K562 (cell line): ENCODE measurements at regions not wholly inside any gene's neighbourhood (a gene's known extent, or its start where the extent isn't known, plus 50 kb on each side); places are given as distances from the start of the nearest gene placed in this dataset.

Experiments
- ATAC-seq: fragments of 200-7000 bp; cut with Tn5 transposase; 3 replicates; pipeline ENCODE4 v1.9.1; 2020; ENCODE audit warnings: moderate library complexity
- BruUV-seq: library from RNA; stranded (reverse); fragments of 400-500 nt; replicated peaks from 2 replicates; lab custom pipeline; 2021; lab: Mats Ljungman, UMichigan
- CTCF ChIA-PET: fragments of 300-600 bp; formaldehyde crosslinking; extraction: SDS; loops from one replicate; lab custom pipeline; 2021; ENCODE audit warnings: low intra/inter-chr PET ratio; lab: Yijun Ruan, JAX
- POLR2A ChIA-PET: fragments of 300-600, 350-650 bp; sonication (Branson Sonifier 250); formaldehyde crosslinking; extraction: SDS; loops from one replicate; lab custom pipeline; 2021; ENCODE audit warnings: antibody characterized with exemption, inconsistent platforms; lab: Yijun Ruan, JAX
- DNase-seq, 4 experiments: peaks; one replicate each; pipeline versions ENCODE4 v3.0.0 to v3.0.0-alpha.2; 2011 to 2018; ENCODE audit warnings: low spot score in 3 of 4, mixed read lengths in 3 of 4; ENCODE audit errors: extremely low read depth in 1 of 4
- FAIRE-seq: peaks from 2 replicates; lab custom pipeline; 2011; peaks lifted over from hg19 to GRCh38; lab: Jason Lieb, UNC
- H2AFZ ChIP-seq: 2 replicates; pipeline ENCODE4 v1.6.0; 2011; ENCODE audit warnings: low read depth, low read length, control low read depth, inconsistent platforms
- H3K27ac ChIP-seq: fragments of 200-600 bp; 3 replicates; pipeline ENCODE4 v1.8.0; 2011; ENCODE audit warnings: low read depth, mild to moderate bottlenecking, control low read depth, inconsistent platforms, low read length, moderate library complexity, mixed read lengths; ENCODE audit errors: extremely low read depth
- H3K27me3 ChIP-seq, 2 experiments: fragments of 300-600 bp in 1 of 2; 2 replicates in 1 of 2; 3 replicates in 1 of 2; pipeline versions ENCODE4 v1.6.0 to v1.8.0; 2011; ENCODE audit warnings: inconsistent platforms in 2 of 2, low read length in 2 of 2, mild to moderate bottlenecking in 1 of 2, mixed read lengths in 1 of 2, moderate library complexity in 1 of 2; ENCODE audit not compliant: control insufficient read depth in 2 of 2, insufficient read depth in 2 of 2
- H3K36me3 ChIP-seq: fragments of 300-600 bp; 3 replicates; pipeline ENCODE4 v1.8.0; 2011; ENCODE audit warnings: mild to moderate bottlenecking, low read length, inconsistent platforms; ENCODE audit not compliant: control insufficient read depth, insufficient read depth
- H3K4me1 ChIP-seq, 2 experiments: fragments of 200-600 bp in 1 of 2; replicated peaks in 1 of 2; 2 replicates in 1 of 2; 3 replicates in 1 of 2; pipeline versions ENCODE4 v1.5.1 to v1.8.0; 2011; ENCODE audit warnings: inconsistent platforms in 2 of 2, low read length in 2 of 2, mild to moderate bottlenecking in 1 of 2, mixed read lengths in 1 of 2, moderate library complexity in 1 of 2; ENCODE audit not compliant: control insufficient read depth in 2 of 2, insufficient read depth in 2 of 2
- H3K4me2 ChIP-seq: 2 replicates; pipeline ENCODE4 v1.6.1; 2011; ENCODE audit warnings: low read length, control low read depth, inconsistent platforms, mixed read lengths; ENCODE audit not compliant: insufficient read depth
- H3K4me3 ChIP-seq: fragments of 200-600 bp; sonication (generic), shearing (Covaris generic); 2 replicates; pipeline ENCODE4 v1.5.1; 2016; ENCODE audit warnings: control low read depth, inconsistent platforms
- H3K79me2 ChIP-seq: fragments of 200-600 bp; 3 replicates; pipeline ENCODE4 v1.8.0; 2011; ENCODE audit warnings: low read length, inconsistent platforms; ENCODE audit not compliant: control insufficient read depth, insufficient read depth
- H3K9ac ChIP-seq, 2 experiments: 2 replicates each; pipeline versions ENCODE4 v1.6.0 to v1.6.1; 2011; ENCODE audit warnings: low read depth in 2 of 2, low read length in 2 of 2, control low read depth in 1 of 2, inconsistent platforms in 1 of 2, mild to moderate bottlenecking in 1 of 2, mixed read lengths in 1 of 2; ENCODE audit not compliant: insufficient read depth in 1 of 2
- H3K9me1 ChIP-seq: one replicate; pipeline ENCODE4 v1.6.0; 2011; ENCODE audit warnings: inconsistent platforms, mild to moderate bottlenecking, low read length, moderate library complexity; ENCODE audit not compliant: control insufficient read depth, insufficient read depth
- H3K9me3 ChIP-seq: replicated peaks from 2 replicates; pipeline ENCODE4 v1.5.1; 2011; ENCODE audit warnings: low read depth, low read length, inconsistent platforms; ENCODE audit not compliant: control insufficient read depth, insufficient read depth
- H4K20me1 ChIP-seq: replicated peaks from 2 replicates; pipeline ENCODE4 v1.6.1; 2011; ENCODE audit warnings: low read length, inconsistent platforms, mixed read lengths; ENCODE audit not compliant: control insufficient read depth, insufficient read depth
- CBX8 ChIP-seq: fragments of 200-600 bp; sonication (generic); IDR thresholded peaks from 2 replicates; pipeline ENCODE4 v1.6.1; 2012; ENCODE audit warnings: borderline replicate concordance, mixed run types, low read depth, mild to moderate bottlenecking, moderate library complexity, mixed read lengths, low read length, control low read depth, inconsistent platforms; ENCODE audit not compliant: poor library complexity, severe bottlenecking; ENCODE audit errors: extremely low read depth
- CHCHD3 ChIP-seq: fragments of 250-450 bp; sonication (Bioruptor Pico); IDR thresholded peaks from 2 replicates; pipeline ENCODE4 v2.1.2; 2022; ENCODE audit warnings: mild to moderate bottlenecking
- FOXJ2 ChIP-seq: fragments of 200-800 bp; sonication (Bioruptor generic); IDR thresholded peaks from 2 replicates; pipeline ENCODE4 v1.6.1; 2016; ENCODE audit warnings: missing genetic modification characterization, missing compliant biosample characterization
- MECOM ChIP-seq: fragments of 250-450 bp; sonication (Bioruptor Pico); IDR thresholded peaks from 2 replicates; pipeline ENCODE4 v1.8.0; 2022; ENCODE audit warnings: inconsistent platforms
- ZC3H4 ChIP-seq: sonication (generic); formaldehyde crosslinking; IDR thresholded peaks from 2 replicates; pipeline ENCODE4 v1.9.0; 2021; ENCODE audit warnings: missing genetic modification reagents, borderline replicate concordance
- ZNF583 ChIP-seq: fragments of 250-450 bp; sonication (Bioruptor Pico); IDR thresholded peaks from 2 replicates; pipeline ENCODE4 v1.4.0; 2020
- WGBS: fragments of 100-300 bp; shearing (Covaris generic); methylation state at CpG from one replicate; pipeline ENCODE4 v1.1.6; 2016; ENCODE audit warnings: low coverage, mixed read lengths; ENCODE audit not compliant: insufficient coverage; ENCODE audit errors: missing lambda C conversion rate; 5-methylcytosine and 5-hydroxymethylcytosine counted together
- in situ Hi-C: fragments of 300-500 bp; cut with MboI; formaldehyde crosslinking; loops from 4 replicates; pipeline ENCODE4 v1.15.0; 2018; ENCODE audit warnings: inconsistent platforms, mixed read lengths
- intact Hi-C: fragments of 100-400 bp; cut with micrococcal nuclease; formaldehyde crosslinking; loops from 2 replicates; pipeline ENCODE4 v1.14.2; 2022
- TF ChIP-seq, protein P1 (sequence below): fragments of 250-450 bp; sonication (Bioruptor Pico); IDR thresholded peaks from 2 replicates; pipeline ENCODE4 v1.5.1; 2021; ENCODE audit warnings: mild to moderate bottlenecking
- TF ChIP-seq, protein P2 (sequence below): sonication (generic); formaldehyde crosslinking; IDR thresholded peaks from 2 replicates; pipeline ENCODE4 v1.8.0; 2022; ENCODE audit warnings: missing genetic modification reagents, mild to moderate bottlenecking, moderate library complexity, borderline replicate concordance

DNA sequence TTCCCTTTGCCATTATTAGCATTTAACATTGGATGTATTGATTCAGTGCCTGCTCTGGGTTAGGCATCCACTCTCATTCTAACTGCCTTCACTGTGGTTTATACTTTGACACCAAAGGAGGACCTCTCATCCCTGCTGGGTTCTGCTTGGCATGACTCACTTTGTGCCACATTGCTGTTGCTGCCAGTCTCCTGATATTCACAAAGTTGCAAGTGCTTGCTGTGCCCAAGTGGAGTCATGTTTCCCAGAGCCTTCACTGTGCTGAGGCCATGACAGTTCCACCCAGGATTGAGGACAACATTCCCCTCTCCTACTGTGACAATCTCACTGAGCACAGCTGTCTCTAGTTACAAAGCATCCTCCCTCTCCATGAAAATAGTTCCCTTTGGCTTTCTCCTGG, 519.9 kb upstream of the USP24 start:
- no peaks in the 10 kb centered on the region for H4K20me1 ChIP-seq
- no peaks in the 10 kb centered on the region for H3K36me3 ChIP-seq
- ATAC-seq, result no peak
- no peak overlapping the region for H3K9ac ChIP-seq
- ChIA-PET CTCF (no interaction called here), POLR2A (no interaction called here)
- H2AFZ ChIP-seq, result no peak overlapping the region
- no peaks in the 10 kb centered on the region for H3K79me2 ChIP-seq
- H3K27ac ChIP-seq, result no peak overlapping the region
- no peaks in the 10 kb centered on the region for H3K4me1 ChIP-seq
- no peak for DNase-seq
- H3K9me1 ChIP-seq, result no peaks in the 10 kb centered on the region
- no peak overlapping the region for H3K4me3 ChIP-seq
- in situ Hi-C loops (no loop called here), intact Hi-C loops (no loop called here)
- FAIRE-seq, result no peak
- BruUV-seq, result no TSS peak
- TF ChIP-seq, protein P1, sequence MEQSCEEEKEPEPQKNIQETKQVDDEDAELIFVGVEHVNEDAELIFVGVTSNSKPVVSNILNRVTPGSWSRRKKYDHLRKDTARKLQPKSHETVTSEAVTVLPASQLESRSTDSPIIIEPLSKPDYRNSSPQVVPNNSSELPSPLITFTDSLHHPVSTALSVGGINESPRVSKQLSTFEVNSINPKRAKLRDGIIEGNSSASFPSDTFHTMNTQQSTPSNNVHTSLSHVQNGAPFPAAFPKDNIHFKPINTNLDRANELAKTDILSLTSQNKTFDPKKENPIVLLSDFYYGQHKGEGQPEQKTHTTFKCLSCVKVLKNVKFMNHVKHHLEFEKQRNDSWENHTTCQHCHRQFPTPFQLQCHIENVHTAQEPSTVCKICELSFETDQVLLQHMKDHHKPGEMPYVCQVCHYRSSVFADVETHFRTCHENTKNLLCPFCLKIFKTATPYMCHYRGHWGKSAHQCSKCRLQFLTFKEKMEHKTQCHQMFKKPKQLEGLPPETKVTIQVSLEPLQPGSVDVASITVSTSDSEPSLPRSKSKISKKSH (CRISPR knock-in tag), result no peak
- TF ChIP-seq, protein P2, sequence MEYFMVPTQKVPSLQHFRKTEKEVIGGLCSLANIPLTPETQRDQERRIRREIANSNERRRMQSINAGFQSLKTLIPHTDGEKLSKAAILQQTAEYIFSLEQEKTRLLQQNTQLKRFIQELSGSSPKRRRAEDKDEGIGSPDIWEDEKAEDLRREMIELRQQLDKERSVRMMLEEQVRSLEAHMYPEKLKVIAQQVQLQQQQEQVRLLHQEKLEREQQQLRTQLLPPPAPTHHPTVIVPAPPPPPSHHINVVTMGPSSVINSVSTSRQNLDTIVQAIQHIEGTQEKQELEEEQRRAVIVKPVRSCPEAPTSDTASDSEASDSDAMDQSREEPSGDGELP (CRISPR knock-in tag), result no peak
- TF ChIP-seq FOXJ2, result no peak
- no peaks in the 10 kb centered on the region for H3K9me3 ChIP-seq
- H3K27me3 ChIP-seq, result no peaks in the 10 kb centered on the region
- H3K4me2 ChIP-seq, result no peak overlapping the region

DNA sequence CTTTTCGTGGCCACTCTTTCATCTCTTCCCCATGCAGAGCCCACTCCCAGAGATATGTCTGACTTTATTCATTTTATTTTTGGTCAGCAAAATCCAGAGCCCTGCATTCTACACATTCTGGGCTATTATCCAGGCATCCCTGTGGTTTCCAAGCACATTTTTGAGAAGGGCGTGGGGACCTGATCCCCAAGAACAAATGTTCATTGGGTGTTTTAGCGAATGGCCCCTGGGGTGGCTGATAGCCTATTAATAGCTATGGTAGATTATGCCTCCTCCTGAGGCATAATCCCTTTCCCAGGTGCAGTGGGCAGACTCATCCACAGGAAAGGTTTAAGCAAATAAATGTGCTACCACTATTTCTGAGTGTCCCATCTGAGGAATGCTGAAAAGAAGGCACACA, 511.8 kb upstream of the USP24 start:
- no peak for TF ChIP-seq CHCHD3 (CRISPR knock-in tag)
- TF ChIP-seq ZNF583 (CRISPR knock-in tag), result no peak
- TF ChIP-seq MECOM, result no peak
- TF ChIP-seq ZC3H4, result no peak
- no peak for TF ChIP-seq CBX8
- no peak overlapping the region for H3K4me2 ChIP-seq
- ATAC-seq, result no peak
- H4K20me1 ChIP-seq, result no peaks in the 10 kb centered on the region
- H3K9ac ChIP-seq, result no peak overlapping the region
- in situ Hi-C loops (no loop called here), intact Hi-C loops (no loop called here)
- no peaks in the 10 kb centered on the region for H3K79me2 ChIP-seq
- no peaks in the 10 kb centered on the region for H3K9me1 ChIP-seq
- no peaks in the 10 kb centered on the region for H3K27me3 ChIP-seq
- POLR2A ChIA-PET, result no interaction called here
- H2AFZ ChIP-seq, result no peak overlapping the region
- 0% methylated on average over 3 of the region's 3 CpGs for WGBS
- no peak for FAIRE-seq
- H3K4me3 ChIP-seq, result no peak overlapping the region
- H3K4me1 ChIP-seq, result no peaks in the 10 kb centered on the region
- BruUV-seq, result no TSS peak
- no peak for DNase-seq
- H3K27ac ChIP-seq, result no peak overlapping the region
- CTCF ChIA-PET, result no interaction called here
- H3K9me3 ChIP-seq, result no peaks in the 10 kb centered on the region
- no peaks in the 10 kb centered on the region for H3K36me3 ChIP-seq
